AG09319 (cell line): ENCODE measurements at regions not wholly inside any gene's neighbourhood (a gene's known extent, or its start where the extent isn't known, plus 50 kb on each side); places are given as distances from the start of the nearest gene placed in this dataset.

Experiments used
- DNase-seq: peaks from one replicate; pipeline ENCODE4 v3.0.0-alpha.2; 2010; ENCODE audit warnings: low read depth; ENCODE audit errors: extremely low read depth
- CTCF ChIP-seq: IDR thresholded peaks from 2 replicates; pipeline ENCODE4 v1.5.1; 2011; ENCODE audit warnings: low read depth, mild to moderate bottlenecking, inconsistent platforms, low read length, moderate library complexity

GRCh38 chr17:70862295-70862694 lies 693.0 kb downstream of the KCNJ2 start:
- DNase-seq, result no peak
- no peak for TF ChIP-seq CTCF

GRCh38 chr17:70863436-70864248 lies 694.3 kb downstream of the KCNJ2 start:
- no peak for DNase-seq
- no peak for TF ChIP-seq CTCF

GRCh38 chr17:70865993-70866804 lies 696.9 kb downstream of the KCNJ2 start:
- no peak for DNase-seq
- no peak for TF ChIP-seq CTCF

GRCh38 chr17:70868149-70868548 lies 698.8 kb downstream of the KCNJ2 start:
- no peak for DNase-seq
- no peak for TF ChIP-seq CTCF

GRCh38 chr17:70869402-70870085 lies 700.2 kb downstream of the KCNJ2 start:
- DNase-seq, result no peak
- no peak for TF ChIP-seq CTCF

GRCh38 chr17:70871180-70871818 lies 702.0 kb downstream of the KCNJ2 start:
- no peak for DNase-seq
- TF ChIP-seq CTCF, result no peak
